Activated T-helper 17 cell treated with anti-CD3 and anti-CD28 coated beads, Interleukin-2, amount 50 U/mL, for 72 hours (primary cell): ENCODE measurements at regions not wholly inside any gene's neighbourhood (a gene's known extent, or its start where the extent isn't known, plus 50 kb on each side); places are given as distances from the start of the nearest gene placed in this dataset.

ENCODE experiments used
- ATAC-seq: fragments of 150-1000 bp; cut with Tn5 transposase; replicated peaks from 2 replicates; pipeline ENCODE4 v1.10.0; 2021; ENCODE audit warnings: mild to moderate bottlenecking, moderate library complexity
- H3K27ac Mint-ChIP-seq: one replicate; pipeline ENCODE4 v1.8.0; 2022; ENCODE audit warnings: mixed read lengths
- H3K27me3 Mint-ChIP-seq: one replicate; pipeline ENCODE4 v1.8.0; 2022; ENCODE audit warnings: mixed read lengths
- H3K36me3 Mint-ChIP-seq: one replicate; pipeline ENCODE4 v1.8.0; 2022; ENCODE audit warnings: low read depth, mild to moderate bottlenecking, mixed read lengths
- H3K4me1 Mint-ChIP-seq: one replicate; pipeline ENCODE4 v1.8.0; 2022; ENCODE audit warnings: mixed read lengths
- H3K4me3 Mint-ChIP-seq: one replicate; pipeline ENCODE4 v1.8.0; 2022; ENCODE audit warnings: mild to moderate bottlenecking, mixed read lengths
- H3K9me3 Mint-ChIP-seq: one replicate; pipeline ENCODE4 v1.8.0; 2022; ENCODE audit warnings: mixed read lengths

DNA sequence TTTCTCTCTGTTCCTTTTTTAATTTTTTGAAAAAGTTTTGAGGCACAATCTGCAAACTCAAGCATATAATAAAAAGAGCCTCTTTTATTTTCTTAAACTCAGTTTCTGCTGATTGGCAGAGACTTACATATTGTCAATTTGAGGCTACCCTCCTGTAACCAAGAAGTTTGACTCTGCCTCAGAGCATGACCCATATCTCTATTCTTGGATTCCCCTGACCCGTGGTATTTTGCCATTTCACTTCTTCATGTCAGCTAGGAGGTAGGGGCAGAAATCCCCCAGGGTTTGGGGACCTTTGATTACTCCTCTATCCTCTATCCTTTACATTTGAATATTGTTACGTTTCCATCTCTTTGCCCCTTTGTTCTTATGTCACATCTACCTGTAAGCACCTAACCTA lies 479.1 kb upstream of the ALCAM start:
- ATAC-seq = no peak
- Mint-ChIP-seq H3K27me3 (no peaks in the 10 kb centered on the region), H3K4me3 (no peak overlapping the region), H3K27ac (no peak overlapping the region), H3K9me3 (no peaks in the 10 kb centered on the region), H3K36me3 (no peaks in the 10 kb centered on the region), H3K4me1 (no peaks in the 10 kb centered on the region)

GRCh38 chr3:104892044-104892443 lies 474.7 kb upstream of the ALCAM start:
- Mint-ChIP-seq H3K27me3 (no peaks in the 10 kb centered on the region), H3K36me3 (no peaks in the 10 kb centered on the region), H3K4me3 (no peak overlapping the region), H3K4me1 (no peaks in the 10 kb centered on the region), H3K27ac (no peak overlapping the region), H3K9me3 (no peaks in the 10 kb centered on the region)
- no peak for ATAC-seq

GRCh38 chr3:104896624-104897023 lies 470.1 kb upstream of the ALCAM start:
- Mint-ChIP-seq H3K27me3 (no peaks in the 10 kb centered on the region), H3K4me1 (no peaks in the 10 kb centered on the region), H3K9me3 (no peaks in the 10 kb centered on the region), H3K4me3 (no peak overlapping the region), H3K36me3 (no peaks in the 10 kb centered on the region), H3K27ac (no peak overlapping the region)
- ATAC-seq = no peak

GRCh38 chr3:104901396-104901795 lies 465.3 kb upstream of the ALCAM start:
- Mint-ChIP-seq H3K27me3 (no peaks in the 10 kb centered on the region), H3K9me3 (peaks cover 4% of the 10 kb centered on the region), H3K27ac (no peak overlapping the region), H3K4me1 (no peaks in the 10 kb centered on the region), H3K36me3 (no peaks in the 10 kb centered on the region), H3K4me3 (no peak overlapping the region)
- no peak for ATAC-seq

DNA sequence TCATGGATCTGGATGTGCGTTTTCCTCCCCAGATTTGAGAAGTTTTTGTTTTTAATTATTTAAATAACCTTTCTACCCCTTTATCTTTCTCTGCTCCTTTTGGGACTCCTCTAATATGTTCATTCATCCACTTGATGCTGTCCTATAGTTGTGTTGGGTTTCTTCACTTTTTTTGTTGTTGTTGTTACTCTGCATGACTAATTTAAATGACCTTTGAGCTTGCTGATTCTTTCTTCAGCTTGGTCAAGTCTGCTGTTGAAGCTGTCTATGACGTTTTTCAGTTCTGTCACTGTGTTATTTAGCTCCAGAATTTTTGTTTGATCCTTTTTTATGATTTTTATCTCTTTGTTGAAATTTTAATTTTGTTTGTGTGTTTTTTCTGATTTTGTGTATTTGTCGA lies 463.6 kb upstream of the ALCAM start:
- Mint-ChIP-seq H3K4me3 (no peak overlapping the region), H3K4me1 (no peaks in the 10 kb centered on the region), H3K36me3 (no peaks in the 10 kb centered on the region), H3K27ac (no peak overlapping the region), H3K9me3 (peaks cover 4% of the 10 kb centered on the region), H3K27me3 (no peaks in the 10 kb centered on the region)
- ATAC-seq = no peak

DNA sequence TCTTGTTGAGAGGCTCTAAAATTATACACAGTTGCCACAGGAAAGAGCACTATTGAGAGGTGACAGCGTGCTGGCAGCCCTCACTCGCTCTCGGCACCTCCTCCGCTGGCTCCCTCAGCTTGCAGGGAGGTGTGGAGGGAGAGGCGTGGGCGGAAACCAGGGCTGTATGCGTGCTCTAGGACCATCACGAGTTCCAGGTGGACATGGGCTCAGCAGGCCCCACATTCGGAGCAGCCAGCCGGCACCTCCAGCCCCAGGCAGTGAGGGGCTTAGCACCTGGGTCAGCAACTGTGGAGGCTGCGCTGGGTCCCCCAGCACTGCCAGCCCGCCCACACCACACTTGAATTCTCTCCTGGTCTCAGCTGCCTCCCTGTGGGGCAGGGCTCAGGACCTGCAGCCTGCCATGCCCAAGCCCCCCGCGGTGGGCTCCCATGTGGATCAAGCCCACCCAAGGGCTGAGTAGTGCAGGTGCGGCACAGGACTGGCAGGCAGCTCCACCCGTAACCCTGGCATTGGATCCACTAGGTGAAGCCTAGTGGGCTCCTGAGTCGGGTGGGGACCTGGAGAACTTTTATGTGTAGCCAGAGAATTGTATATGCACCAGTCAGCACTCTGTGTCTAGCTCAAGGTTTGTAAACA lies 460.6 kb upstream of the ALCAM start:
- no peak overlapping the region for H3K27ac Mint-ChIP-seq
- no peak overlapping the region for H3K4me3 Mint-ChIP-seq
- no peak for ATAC-seq
- H3K4me1 Mint-ChIP-seq = no peaks in the 10 kb centered on the region
- H3K36me3 Mint-ChIP-seq = no peaks in the 10 kb centered on the region
- peaks cover 4% of the 10 kb centered on the region for H3K9me3 Mint-ChIP-seq
- H3K27me3 Mint-ChIP-seq = no peaks in the 10 kb centered on the region

DNA sequence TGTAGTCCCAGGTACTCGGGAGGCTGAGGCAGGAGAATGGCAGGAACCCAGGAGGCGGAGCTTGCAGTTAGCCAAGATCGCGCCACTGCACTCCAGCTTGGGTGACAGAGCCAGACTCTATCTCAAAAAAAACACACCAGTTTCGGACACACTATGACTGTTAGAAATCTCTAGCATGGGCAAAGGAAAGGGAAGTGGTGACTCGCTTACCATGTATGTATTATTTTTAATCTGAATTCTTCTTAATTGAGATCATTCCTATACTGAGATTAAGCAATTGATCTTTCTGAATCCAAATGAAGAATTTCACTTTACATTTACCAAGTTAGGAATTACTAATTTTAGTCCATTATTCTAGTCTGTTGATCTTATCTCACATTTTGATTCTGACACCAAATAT lies 459.2 kb upstream of the ALCAM start:
- Mint-ChIP-seq H3K4me1 (no peaks in the 10 kb centered on the region), H3K36me3 (no peaks in the 10 kb centered on the region), H3K9me3 (peaks cover 4% of the 10 kb centered on the region), H3K4me3 (no peak overlapping the region), H3K27ac (no peak overlapping the region), H3K27me3 (no peaks in the 10 kb centered on the region)
- no peak for ATAC-seq

GRCh38 chr3:104908761-104909160 lies 457.9 kb upstream of the ALCAM start:
- H3K4me3 Mint-ChIP-seq = no peak overlapping the region
- H3K36me3 Mint-ChIP-seq = no peaks in the 10 kb centered on the region
- ATAC-seq = no peak
- no peaks in the 10 kb centered on the region for H3K4me1 Mint-ChIP-seq
- H3K27me3 Mint-ChIP-seq = no peaks in the 10 kb centered on the region
- no peaks in the 10 kb centered on the region for H3K9me3 Mint-ChIP-seq
- H3K27ac Mint-ChIP-seq = no peak overlapping the region

GRCh38 chr3:104909198-104909597 lies 457.5 kb upstream of the ALCAM start:
- ATAC-seq = no peak
- H3K9me3 Mint-ChIP-seq = no peaks in the 10 kb centered on the region
- no peaks in the 10 kb centered on the region for H3K36me3 Mint-ChIP-seq
- H3K27me3 Mint-ChIP-seq = no peaks in the 10 kb centered on the region
- no peak overlapping the region for H3K4me3 Mint-ChIP-seq
- no peaks in the 10 kb centered on the region for H3K4me1 Mint-ChIP-seq
- H3K27ac Mint-ChIP-seq = no peak overlapping the region

GRCh38 chr3:104909721-104910120 lies 457.0 kb upstream of the ALCAM start:
- Mint-ChIP-seq H3K27ac (no peak overlapping the region), H3K27me3 (no peaks in the 10 kb centered on the region), H3K9me3 (no peaks in the 10 kb centered on the region), H3K36me3 (no peaks in the 10 kb centered on the region), H3K4me3 (no peak overlapping the region), H3K4me1 (no peaks in the 10 kb centered on the region)
- no peak for ATAC-seq

- no peaks in the 10 kb centered on the region for H3K4me1 Mint-ChIP-seq
- no peaks in the 10 kb centered on the region for H3K36me3 Mint-ChIP-seq
- no peaks in the 10 kb centered on the region for H3K27me3 Mint-ChIP-seq
- H3K27ac Mint-ChIP-seq = no peak overlapping the region
- no peaks in the 10 kb centered on the region for H3K9me3 Mint-ChIP-seq
- no peak overlapping the region for H3K4me3 Mint-ChIP-seq
- no peak for ATAC-seq
Observed at GRCh38 chr3:104911376-104911775, 455.3 kb upstream of the ALCAM start.

GRCh38 chr3:104916971-104917370 lies 449.7 kb upstream of the ALCAM start:
- Mint-ChIP-seq H3K9me3 (no peaks in the 10 kb centered on the region), H3K36me3 (no peaks in the 10 kb centered on the region), H3K4me3 (no peak overlapping the region), H3K27ac (no peak overlapping the region), H3K4me1 (no peaks in the 10 kb centered on the region), H3K27me3 (no peaks in the 10 kb centered on the region)
- ATAC-seq = no peak

GRCh38 chr3:104920512-104920911 lies 446.2 kb upstream of the ALCAM start:
- Mint-ChIP-seq H3K4me1 (no peaks in the 10 kb centered on the region), H3K4me3 (no peak overlapping the region), H3K27me3 (no peaks in the 10 kb centered on the region), H3K36me3 (no peaks in the 10 kb centered on the region), H3K27ac (no peak overlapping the region), H3K9me3 (peaks cover 3% of the 10 kb centered on the region)
- ATAC-seq = no peak

GRCh38 chr3:104933972-104934371 lies 432.7 kb upstream of the ALCAM start:
- no peak overlapping the region for H3K27ac Mint-ChIP-seq
- H3K36me3 Mint-ChIP-seq = no peaks in the 10 kb centered on the region
- peaks cover 3% of the 10 kb centered on the region for H3K9me3 Mint-ChIP-seq
- no peaks in the 10 kb centered on the region for H3K4me1 Mint-ChIP-seq
- no peak for ATAC-seq
- H3K27me3 Mint-ChIP-seq = peaks cover 3% of the 10 kb centered on the region
- no peak overlapping the region for H3K4me3 Mint-ChIP-seq

DNA sequence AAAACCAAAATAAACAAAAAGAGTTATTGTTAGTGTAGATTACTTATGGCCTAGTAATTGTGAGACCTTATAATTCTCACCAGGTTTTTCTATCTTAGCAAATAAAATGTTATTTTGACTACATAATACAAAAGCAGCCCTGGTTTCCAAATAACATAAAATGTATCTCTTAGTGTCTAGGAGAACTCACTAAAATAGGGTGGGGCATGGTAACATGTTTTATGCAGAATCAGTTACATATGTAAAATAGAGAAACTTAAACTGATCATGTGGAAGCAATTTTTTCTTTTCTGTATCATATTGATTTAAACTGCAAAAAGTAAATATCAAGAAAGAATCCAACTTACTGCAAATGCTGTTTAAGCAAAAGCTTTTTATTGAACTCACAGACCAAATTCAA lies 431.1 kb upstream of the ALCAM start:
- no peak for ATAC-seq
- peaks cover 3% of the 10 kb centered on the region for H3K27me3 Mint-ChIP-seq
- H3K27ac Mint-ChIP-seq = no peak overlapping the region
- H3K36me3 Mint-ChIP-seq = no peaks in the 10 kb centered on the region
- H3K4me3 Mint-ChIP-seq = no peak overlapping the region
- no peaks in the 10 kb centered on the region for H3K4me1 Mint-ChIP-seq
- no peaks in the 10 kb centered on the region for H3K9me3 Mint-ChIP-seq

DNA sequence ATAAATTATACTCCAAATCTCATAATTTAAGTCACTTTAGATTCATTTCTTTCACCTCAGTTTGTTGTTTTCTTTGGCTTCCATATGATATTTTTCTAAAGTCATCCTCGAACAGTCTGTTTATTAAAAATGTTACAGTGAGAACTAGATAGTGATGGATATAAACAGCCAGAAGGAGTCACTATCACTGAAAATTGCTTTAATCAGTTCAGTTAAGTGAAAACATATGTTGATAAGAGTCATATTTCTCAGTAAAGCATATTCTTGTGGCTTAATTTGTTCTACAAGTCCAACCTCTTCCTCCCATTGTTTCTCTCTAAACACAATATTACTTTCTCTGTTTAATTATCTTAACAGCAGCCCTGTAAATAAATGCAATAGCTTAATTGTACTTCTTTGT lies 427.5 kb upstream of the ALCAM start:
- no peaks in the 10 kb centered on the region for H3K4me1 Mint-ChIP-seq
- peaks cover 3% of the 10 kb centered on the region for H3K27me3 Mint-ChIP-seq
- no peaks in the 10 kb centered on the region for H3K36me3 Mint-ChIP-seq
- no peak for ATAC-seq
- no peak overlapping the region for H3K27ac Mint-ChIP-seq
- no peak overlapping the region for H3K4me3 Mint-ChIP-seq
- no peaks in the 10 kb centered on the region for H3K9me3 Mint-ChIP-seq
